Kidney capillary endothelial cell (primary cell): ENCODE measurements at regions not wholly inside any gene's neighbourhood (a gene's known extent, or its start where the extent isn't known, plus 50 kb on each side); places are given as distances from the start of the nearest gene placed in this dataset.

ENCODE experiments used
- DNase-seq: peaks from one replicate; pipeline ENCODE4 v3.0.0-alpha.2; 2018; ENCODE audit warnings: low spot score

DNA sequence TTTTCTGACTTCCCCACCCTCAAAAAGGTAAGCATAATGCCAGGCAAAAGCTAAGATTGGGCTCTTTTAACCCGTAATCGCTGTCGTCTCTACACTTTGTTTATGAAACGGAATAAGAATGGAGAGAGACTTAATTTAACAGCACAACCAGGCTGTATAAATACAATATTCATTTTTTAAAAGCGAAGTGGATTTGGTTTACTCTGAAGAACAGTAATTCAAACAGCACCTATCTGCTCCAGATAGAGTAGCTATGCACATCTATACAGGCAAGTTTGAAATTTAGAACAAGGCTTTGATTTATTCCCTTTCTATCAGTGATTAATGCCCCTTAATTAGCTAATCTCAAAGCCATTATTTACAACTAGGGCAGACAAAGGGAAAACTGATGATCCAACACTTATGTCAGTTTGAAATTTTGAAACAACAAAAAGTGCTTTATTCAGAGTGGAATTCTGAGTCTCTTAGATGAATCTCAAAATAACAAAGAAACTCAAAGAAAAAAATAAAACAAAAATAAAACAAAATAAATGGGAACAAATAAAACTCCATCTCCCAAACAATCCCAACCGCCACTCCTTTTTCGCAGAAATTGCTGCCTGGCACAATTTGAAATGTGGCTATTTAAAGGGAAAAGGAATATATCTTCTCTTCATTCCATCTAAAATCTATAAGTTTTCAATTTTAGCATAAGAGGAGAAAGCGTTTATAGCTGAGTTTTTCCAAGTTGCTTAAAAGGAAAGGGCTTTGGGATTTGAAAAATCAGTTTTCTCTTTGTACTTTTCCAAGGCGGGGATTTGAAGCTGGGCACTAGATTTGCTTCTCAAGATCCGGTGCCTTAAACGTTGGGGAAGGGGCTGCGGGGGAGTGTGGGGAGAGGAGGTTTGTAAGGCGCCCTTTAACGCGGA is 298.6 kb downstream of the PARP8 start:
- DNase-seq: no peak

DNA sequence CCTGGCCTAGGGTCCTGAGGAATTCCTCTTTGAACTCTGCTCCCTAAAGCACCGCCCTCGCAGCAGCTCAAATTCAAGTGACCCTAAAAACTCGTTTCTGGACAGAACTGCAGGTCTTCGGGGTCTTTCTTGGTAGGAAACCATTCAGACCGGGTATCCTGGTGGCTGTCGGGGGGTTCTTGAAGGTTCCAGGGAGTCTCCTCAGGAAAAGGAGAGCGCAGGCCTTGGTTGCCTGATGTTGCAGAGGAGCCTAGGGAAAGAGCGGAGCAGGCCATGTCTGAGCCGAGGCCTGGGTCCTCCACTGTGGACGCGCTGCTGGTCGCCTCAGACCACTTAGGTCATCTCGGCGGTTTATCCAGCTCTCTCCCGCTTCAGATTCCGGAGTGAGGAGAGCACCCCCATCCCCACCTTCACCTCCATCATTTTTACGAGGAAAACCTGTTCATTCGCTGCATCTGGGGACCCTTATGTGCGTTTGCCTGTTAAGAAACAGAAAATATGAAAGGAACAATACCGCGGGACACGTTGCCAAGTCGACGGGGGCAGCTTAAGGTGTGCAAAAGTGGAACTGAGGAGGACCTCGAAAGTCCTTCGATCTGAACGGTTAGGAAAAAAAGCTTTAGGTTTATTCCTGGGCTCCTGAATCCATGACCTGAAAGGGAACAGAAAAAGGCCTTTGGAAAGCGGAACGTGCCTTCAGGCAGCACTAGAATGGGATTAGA is 299.4 kb downstream of the PARP8 start:
- no peak for DNase-seq

- no peak for DNase-seq
These were observed 300.6 kb downstream of the PARP8 start for GRCh38 chr5:50967009-50967562.

- no peak for DNase-seq
These were observed 301.3 kb downstream of the PARP8 start for GRCh38 chr5:50967563-50968355.

DNA sequence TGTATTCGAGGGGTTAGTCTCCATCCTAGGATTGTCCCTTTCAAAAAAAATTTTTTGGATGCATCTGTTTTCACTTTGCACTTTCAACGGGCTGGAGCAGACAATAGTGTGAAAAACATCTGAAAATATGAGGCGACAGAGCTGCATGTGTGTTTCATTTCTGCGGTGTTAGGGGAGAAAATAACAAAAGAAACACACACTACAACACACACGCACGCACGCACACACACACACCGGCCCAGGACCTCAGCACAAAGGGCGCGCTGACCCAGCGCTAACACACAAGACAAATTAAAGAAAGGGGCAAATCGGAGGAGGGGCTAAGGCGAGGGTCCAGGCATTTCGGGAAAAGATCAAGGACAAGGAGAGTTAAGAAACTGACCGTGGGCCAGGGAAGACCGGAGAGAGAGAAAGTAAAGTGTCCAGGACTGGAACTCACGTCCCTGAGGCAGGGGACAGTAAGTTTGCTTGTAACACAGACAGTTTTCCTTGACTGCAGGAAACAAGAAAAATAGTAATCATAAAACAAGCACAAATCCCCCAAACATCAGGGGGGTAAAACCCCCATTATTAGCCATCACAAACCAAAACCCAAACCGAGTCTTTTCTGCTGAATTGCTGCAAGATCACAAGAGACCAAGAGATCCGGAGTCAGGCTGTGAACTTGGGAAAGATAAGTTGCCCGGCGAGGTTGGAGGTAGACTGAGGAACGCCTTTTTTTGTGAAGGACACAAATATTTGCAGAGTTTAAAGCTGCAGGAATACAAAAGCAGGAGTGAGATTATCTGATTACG is 302.1 kb downstream of the PARP8 start:
- no peak for DNase-seq

DNA sequence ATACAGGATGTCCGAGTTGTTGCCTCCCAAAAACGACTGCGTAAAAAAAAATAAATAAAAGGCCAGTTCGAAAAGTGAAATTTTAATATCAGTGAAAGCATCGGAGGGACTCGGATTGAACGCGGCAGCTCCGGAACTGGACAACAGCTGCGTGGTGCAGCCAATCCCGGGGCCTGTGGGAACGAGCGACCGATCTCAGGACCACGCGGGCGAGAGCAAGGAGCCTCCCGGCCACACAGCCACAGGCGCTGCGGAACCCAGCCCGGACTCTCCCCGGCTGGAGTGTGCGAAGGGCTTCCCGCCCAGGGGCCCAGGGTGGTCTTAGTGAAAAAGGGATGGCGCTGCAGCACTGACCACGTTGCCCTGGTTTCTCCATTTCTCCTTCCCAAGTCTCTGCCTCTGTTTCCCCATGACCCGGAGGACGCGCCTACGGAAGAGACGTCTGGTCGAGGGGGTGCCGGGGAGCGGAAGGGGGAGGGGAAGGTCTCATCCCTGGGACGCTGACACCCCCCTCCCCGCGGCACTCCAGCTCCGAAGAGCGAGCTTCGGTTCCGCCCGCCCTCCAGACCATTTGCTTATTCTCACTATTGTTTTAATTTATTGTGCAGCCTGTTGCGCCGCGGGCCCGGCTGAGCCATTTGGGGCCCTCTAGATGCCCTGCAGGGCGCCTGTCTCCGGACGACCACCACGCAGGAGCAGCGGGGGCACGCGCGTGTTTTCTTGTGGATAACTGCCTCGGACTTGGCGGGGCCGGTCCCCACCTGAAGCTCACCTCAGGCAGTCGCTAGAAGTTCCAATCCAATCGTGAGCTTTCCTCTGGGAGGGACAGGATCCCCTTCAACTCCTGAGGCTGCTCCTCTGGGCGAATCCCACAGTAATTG is 303.0 kb downstream of the PARP8 start:
- DNase-seq: no peak

DNA sequence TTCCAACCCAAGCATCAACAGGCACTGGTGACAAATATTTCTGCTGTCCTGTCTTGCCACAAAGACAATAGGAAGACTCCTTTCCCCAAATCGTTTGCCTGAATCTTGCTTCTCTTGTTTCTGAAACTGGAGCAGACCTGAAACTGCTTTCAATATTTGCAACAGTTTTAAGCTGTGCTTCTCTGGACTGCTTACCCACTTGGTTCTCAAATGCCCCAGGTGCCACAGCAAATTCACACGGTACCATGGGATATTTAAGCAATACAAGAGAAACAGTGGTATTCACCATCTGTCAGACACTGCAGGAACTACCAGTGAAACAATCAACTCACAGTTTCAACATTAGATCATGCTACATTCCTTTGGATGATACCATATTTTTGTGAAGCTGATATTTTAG is 309.4 kb downstream of the PARP8 start:
- no peak for DNase-seq

DNA sequence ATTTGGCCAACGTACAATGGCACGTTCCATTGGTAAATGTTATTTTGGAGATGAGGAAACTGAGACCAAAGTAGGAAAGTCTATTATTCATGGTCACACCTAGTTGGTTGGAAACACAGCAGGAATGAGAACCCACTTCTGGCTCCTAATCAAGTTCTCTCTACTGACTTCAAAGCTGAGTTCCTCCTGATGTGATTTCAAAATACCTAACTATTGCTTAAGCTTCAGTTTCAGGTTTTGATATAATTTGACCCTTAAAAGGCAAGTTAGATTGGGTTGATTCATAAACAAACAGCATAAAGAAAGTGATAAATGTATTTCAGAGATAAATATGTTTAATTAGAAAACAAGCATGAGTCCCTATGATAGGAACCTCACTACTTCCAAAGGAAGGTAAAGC is 312.5 kb downstream of the PARP8 start:
- DNase-seq: no peak

- no peak for DNase-seq
These were observed 318.2 kb downstream of the PARP8 start for GRCh38 chr5:50984640-50985039.

GRCh38 chr5:50990296-50990924 is 324.0 kb downstream of the PARP8 start:
- no peak for DNase-seq

DNA sequence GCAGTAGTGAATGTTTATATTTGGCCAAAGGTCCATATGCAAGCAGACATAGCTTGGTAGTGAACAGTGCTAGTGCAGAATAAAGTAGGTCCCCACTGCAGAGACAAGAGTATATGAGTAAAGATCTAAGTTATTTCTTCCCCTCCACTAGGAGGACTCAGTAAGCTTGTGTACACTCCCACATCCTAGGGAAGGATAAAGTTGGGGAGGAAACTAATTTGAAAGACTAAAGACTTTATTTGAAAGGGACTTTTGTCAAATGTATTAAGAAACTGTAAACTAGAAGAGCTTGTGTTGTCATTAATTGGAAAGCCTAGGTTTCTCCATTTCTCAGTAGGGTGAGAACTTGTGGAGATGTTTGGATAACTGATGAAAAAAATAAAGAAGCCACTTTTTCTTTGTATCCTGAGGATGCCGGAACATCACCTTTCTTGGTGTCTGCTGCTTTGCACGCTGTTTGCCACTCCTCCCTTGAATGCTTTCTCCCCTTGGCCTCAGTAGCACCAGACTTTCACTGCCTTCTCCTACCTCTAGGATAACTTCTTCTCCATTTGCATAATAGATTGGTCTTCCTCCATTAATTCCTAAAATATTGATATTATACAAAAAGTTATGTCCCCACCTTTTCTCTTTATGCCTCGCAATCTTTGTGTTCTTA is 329.0 kb downstream of the PARP8 start:
- no peak for DNase-seq

- DNase-seq: no peak
These were observed 334.9 kb downstream of the PARP8 start for GRCh38 chr5:51001227-51001923.

DNA sequence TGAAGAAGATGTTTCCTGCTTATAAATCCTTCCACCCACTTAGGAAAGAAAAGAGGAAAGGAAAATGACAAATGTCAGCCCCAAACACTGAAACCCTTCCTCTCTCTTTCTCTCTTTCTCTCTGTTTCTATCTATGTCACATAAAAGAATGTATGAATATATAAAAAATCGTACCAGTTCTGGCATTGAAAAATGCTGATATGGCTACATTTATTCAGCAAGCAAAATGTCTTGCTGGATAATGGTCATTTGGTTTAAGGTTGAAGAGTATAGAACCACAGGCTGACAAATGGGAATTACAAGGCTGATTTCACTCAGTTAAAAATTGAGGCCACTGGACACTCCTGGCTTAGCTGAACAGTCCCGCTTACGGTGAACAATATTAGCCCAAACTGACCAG is 335.9 kb downstream of the PARP8 start:
- DNase-seq: no peak

DNA sequence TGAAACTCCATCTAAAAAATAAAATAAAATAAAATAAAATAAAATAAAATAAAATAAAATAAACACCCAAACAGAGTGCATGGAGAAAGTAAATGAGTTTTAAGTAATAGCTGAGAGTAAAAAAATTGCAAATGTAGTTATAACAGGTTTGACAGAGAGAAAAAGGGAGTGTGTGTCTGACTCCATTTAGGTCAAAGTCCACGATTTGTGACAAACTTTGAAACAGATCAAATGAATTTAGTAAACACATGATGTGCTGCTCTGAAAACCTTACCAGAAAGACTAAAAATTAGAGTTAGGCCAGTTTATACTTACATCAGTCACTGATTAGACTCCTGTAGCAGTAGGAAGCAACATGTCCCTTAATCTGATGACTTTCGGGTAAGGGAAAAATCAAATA is 346.6 kb downstream of the PARP8 start:
- DNase-seq: no peak

DNA sequence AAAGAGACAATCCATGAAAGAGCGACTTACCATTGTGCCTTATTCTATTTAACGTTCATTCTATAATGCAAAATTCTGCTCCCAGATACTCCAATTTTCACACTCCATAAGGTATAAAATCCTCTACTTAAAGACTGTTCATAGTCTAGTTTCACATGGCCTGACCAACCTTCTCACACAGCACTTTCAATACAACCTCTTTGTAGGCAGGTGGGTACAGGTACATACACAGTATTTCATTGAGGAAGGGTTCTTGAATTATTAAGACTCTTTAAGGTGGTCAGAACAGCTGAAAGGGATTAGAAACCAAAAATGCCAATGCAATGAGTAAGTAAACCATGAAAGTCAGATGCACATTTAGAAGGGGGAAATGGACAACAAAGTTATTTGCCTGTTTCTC is 352.0 kb downstream of the PARP8 start:
- DNase-seq: no peak

DNA sequence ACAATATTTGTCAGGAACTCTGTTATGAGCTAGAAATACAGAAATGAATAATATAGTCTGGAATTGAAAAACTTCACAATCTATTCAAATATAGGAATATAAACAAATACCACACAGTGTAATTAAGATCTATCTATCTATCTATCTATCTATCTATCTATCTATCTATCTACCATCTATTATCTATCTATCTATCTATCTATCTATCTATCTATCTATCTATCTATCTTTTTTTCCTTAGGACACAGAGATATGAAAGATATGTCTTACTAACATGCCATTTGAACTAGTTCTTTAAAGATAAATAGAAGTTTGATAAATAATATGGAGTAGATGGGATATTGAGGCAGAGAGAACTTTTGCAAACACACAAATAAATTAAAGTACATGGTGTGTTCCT is 357.8 kb downstream of the PARP8 start:
- DNase-seq: no peak

- no peak for DNase-seq
These were observed 356.0 kb upstream of the ISL1 start for GRCh38 chr5:51027271-51027670.

DNA sequence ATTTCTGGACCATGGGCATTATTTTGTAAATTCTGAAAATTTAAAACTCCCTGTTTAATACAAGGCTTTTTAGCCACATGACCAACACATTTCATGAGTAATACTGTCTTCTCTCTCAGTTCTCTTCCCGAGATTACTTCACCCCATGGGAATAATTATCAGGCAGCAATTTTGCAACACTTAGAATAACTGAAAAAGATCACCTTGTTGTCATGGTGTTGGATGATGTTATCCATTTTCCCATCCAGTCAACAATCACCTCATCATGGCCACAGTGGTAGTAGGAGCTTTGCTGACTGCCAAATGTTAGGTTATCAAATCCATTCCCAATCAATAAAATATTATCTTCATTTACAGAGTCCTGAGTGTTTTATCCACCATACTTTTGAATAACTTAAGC is 354.9 kb upstream of the ISL1 start:
- no peak for DNase-seq

- no peak for DNase-seq
These were observed 350.0 kb upstream of the ISL1 start for GRCh38 chr5:51033215-51033614.
